Thymus (tissue), 11 donors: ENCODE measurements at regions not wholly inside any gene's neighbourhood (a gene's known extent, or its start where the extent isn't known, plus 50 kb on each side); places are given as distances from the start of the nearest gene placed in this dataset.

Source experiments
- DNase-seq, 9 donors: peaks; one replicate each; pipeline ENCODE4 v3.0.0-alpha.2; 2013; ENCODE audit warnings: low spot score in 9 of 9, low read depth in 6 of 9, missing footprints in 1 of 9
- H3K27ac ChIP-seq, 2 donors: one replicate each; pipeline ENCODE4 v1.5.1; 2013; ENCODE audit warnings: control low read depth in 1 of 2, low read depth in 1 of 2, low read length in 1 of 2, mild to moderate bottlenecking in 1 of 2, moderate library complexity in 1 of 2
- H3K27me3 ChIP-seq, 2 donors: one replicate each; pipeline ENCODE4 v1.5.1; 2013; ENCODE audit warnings: low read length in 1 of 2; ENCODE audit not compliant: control insufficient read depth in 2 of 2, insufficient read depth in 1 of 2
- H3K36me3 ChIP-seq, 2 donors: one replicate each; pipeline ENCODE4 v1.5.1; 2013; ENCODE audit warnings: low read length in 1 of 2, mild to moderate bottlenecking in 1 of 2, moderate library complexity in 1 of 2; ENCODE audit not compliant: control insufficient read depth in 2 of 2, insufficient read depth in 2 of 2
- H3K4me1 ChIP-seq, 2 donors: one replicate each; pipeline ENCODE4 v1.5.1; 2013; ENCODE audit warnings: low read length in 2 of 2; ENCODE audit not compliant: control insufficient read depth in 2 of 2, insufficient read depth in 2 of 2
- H3K4me3 ChIP-seq, 2 donors: one replicate each; pipeline ENCODE4 v1.5.1; 2013; ENCODE audit warnings: low read length in 2 of 2, control low read depth in 1 of 2, mild to moderate bottlenecking in 1 of 2
- H3K9me3 ChIP-seq, 2 donors: one replicate each; pipeline ENCODE4 v1.5.1; 2013; ENCODE audit warnings: low read length in 1 of 2, mild to moderate bottlenecking in 1 of 2; ENCODE audit not compliant: control insufficient read depth in 2 of 2, insufficient read depth in 1 of 2
- WGBS: extraction: QIAGEN DNeasy Blood & Tissue Kit; methylation state at CpG from one replicate; pipeline ENCODE4 v1.1.7; 2013; 5-methylcytosine and 5-hydroxymethylcytosine counted together
- donor health status: healthy.

- H3K27ac ChIP-seq: no peak overlapping the region
- WGBS: 35% methylated on average over 2 of the region's 2 CpGs
- no peaks in the 10 kb centered on the region for H3K9me3 ChIP-seq
- no peak overlapping the region for H3K4me3 ChIP-seq
- DNase-seq: no peak
- H3K4me1 ChIP-seq: no peaks in the 10 kb centered on the region
- H3K27me3 ChIP-seq: no peaks in the 10 kb centered on the region
- H3K36me3 ChIP-seq: no peaks in the 10 kb centered on the region
Measured at GRCh38 chr14:39988939-39989338, 556.7 kb upstream of the FBXO33 start.

GRCh38 chr14:39984323-39984722, 552.1 kb upstream of the FBXO33 start:
- H3K36me3 ChIP-seq: no peaks in the 10 kb centered on the region
- H3K4me3 ChIP-seq: no peak overlapping the region
- H3K27ac ChIP-seq: no peak overlapping the region
- no peak for DNase-seq
- no peaks in the 10 kb centered on the region for H3K4me1 ChIP-seq
- H3K27me3 ChIP-seq: no peaks in the 10 kb centered on the region
- 62% methylated on average over 2 of the region's 2 CpGs for WGBS
- H3K9me3 ChIP-seq: no peaks in the 10 kb centered on the region

GRCh38 chr14:39977198-39977597, 545.0 kb upstream of the FBXO33 start:
- Histone ChIP-seq H3K27ac (no peak overlapping the region), H3K4me3 (no peak overlapping the region), H3K27me3 (no peaks in the 10 kb centered on the region), H3K9me3 (no peaks in the 10 kb centered on the region), H3K4me1 (no peaks in the 10 kb centered on the region), H3K36me3 (no peaks in the 10 kb centered on the region)
- 61% methylated on average over 3 of the region's 3 CpGs for WGBS
- DNase-seq: no peak

- no peak overlapping the region for H3K27ac ChIP-seq
- H3K4me1 ChIP-seq: no peaks in the 10 kb centered on the region
- 83% methylated on average over 1 of the region's 1 CpG for WGBS
- H3K9me3 ChIP-seq: no peaks in the 10 kb centered on the region
- H3K36me3 ChIP-seq: no peaks in the 10 kb centered on the region
- no peak for DNase-seq
- no peaks in the 10 kb centered on the region for H3K27me3 ChIP-seq
- H3K4me3 ChIP-seq: no peak overlapping the region
Measured at GRCh38 chr14:39974036-39974435, 541.8 kb upstream of the FBXO33 start.

- no peak for DNase-seq
- H3K27me3 ChIP-seq: no peaks in the 10 kb centered on the region
- H3K9me3 ChIP-seq: no peaks in the 10 kb centered on the region
- no peak overlapping the region for H3K27ac ChIP-seq
- no peak overlapping the region for H3K4me3 ChIP-seq
- 88% methylated on average over 2 of the region's 2 CpGs for WGBS
- no peaks in the 10 kb centered on the region for H3K36me3 ChIP-seq
- H3K4me1 ChIP-seq: no peaks in the 10 kb centered on the region
Measured at GRCh38 chr14:39972704-39973103, 540.5 kb upstream of the FBXO33 start.

- no peak for DNase-seq
- Histone ChIP-seq H3K4me3 (no peak overlapping the region), H3K27me3 (no peaks in the 10 kb centered on the region), H3K27ac (no peak overlapping the region), H3K36me3 (no peaks in the 10 kb centered on the region), H3K9me3 (no peaks in the 10 kb centered on the region), H3K4me1 (no peaks in the 10 kb centered on the region)
- WGBS: 89% methylated on average over 1 of the region's 1 CpG
Measured at GRCh38 chr14:39967885-39968284, 535.7 kb upstream of the FBXO33 start.

- Histone ChIP-seq H3K27ac (no peak overlapping the region), H3K27me3 (no peaks in the 10 kb centered on the region), H3K4me3 (no peak overlapping the region), H3K36me3 (no peaks in the 10 kb centered on the region), H3K4me1 (no peaks in the 10 kb centered on the region), H3K9me3 (no peaks in the 10 kb centered on the region)
- 92% methylated on average over 3 of the region's 3 CpGs for WGBS
- no peak for DNase-seq
Measured at GRCh38 chr14:39957987-39958386, 525.8 kb upstream of the FBXO33 start.

GRCh38 chr14:39957290-39957689, 525.1 kb upstream of the FBXO33 start:
- Histone ChIP-seq H3K27me3 (no peaks in the 10 kb centered on the region), H3K27ac (no peak overlapping the region), H3K9me3 (no peaks in the 10 kb centered on the region), H3K4me3 (no peak overlapping the region), H3K36me3 (no peaks in the 10 kb centered on the region), H3K4me1 (no peaks in the 10 kb centered on the region)
- no peak for DNase-seq
- 82% methylated on average over 3 of the region's 3 CpGs for WGBS

GRCh38 chr14:39956372-39956771, 524.1 kb upstream of the FBXO33 start:
- H3K9me3 ChIP-seq: no peaks in the 10 kb centered on the region
- DNase-seq: no peak
- no peaks in the 10 kb centered on the region for H3K4me1 ChIP-seq
- H3K36me3 ChIP-seq: no peaks in the 10 kb centered on the region
- H3K27ac ChIP-seq: no peak overlapping the region
- no peak overlapping the region for H3K4me3 ChIP-seq
- no peaks in the 10 kb centered on the region for H3K27me3 ChIP-seq
- WGBS: 99% methylated on average over 4 of the region's 4 CpGs

GRCh38 chr14:39948235-39948634, 516.0 kb upstream of the FBXO33 start:
- DNase-seq: no peak
- WGBS: 88% methylated on average over 2 of the region's 2 CpGs
- H3K27ac ChIP-seq: no peak overlapping the region

More at GRCh38 chr14:39948235-39948634, 516.0 kb upstream of the FBXO33 start:
- no peaks in the 10 kb centered on the region for H3K9me3 ChIP-seq
- H3K27me3 ChIP-seq: no peaks in the 10 kb centered on the region
- H3K36me3 ChIP-seq: no peaks in the 10 kb centered on the region
- H3K4me1 ChIP-seq: no peaks in the 10 kb centered on the region
- H3K4me3 ChIP-seq: no peak overlapping the region
